Spleen (tissue), 11 donors: ENCODE measurements at regions not wholly inside any gene's neighbourhood (a gene's known extent, or its start where the extent isn't known, plus 50 kb on each side); places are given as distances from the start of the nearest gene placed in this dataset.
A peak's percentile ranks its signal among the peaks of the same experiment; 100 is the strongest.

Experiments
- DNase-seq: peaks from one replicate; pipeline ENCODE4 v3.0.0-alpha.2; 2020
- H3K27ac ChIP-seq, 8 donors: fragments of 200-600 bp; sonication (generic) in 7 of 8; 1 replicate in 4 of 8; 2 replicates in 4 of 8; pipeline versions ENCODE4 v1.5.0 to v1.8.0; 2016 to 2021; ENCODE audit warnings: inconsistent platforms in 4 of 8, mild to moderate bottlenecking in 4 of 8, moderate library complexity in 1 of 8
- H3K27me3 ChIP-seq, 7 donors: fragments of 200-600 bp; sonication (generic) in 6 of 7; replicated peaks in 1 of 7; 1 replicate in 4 of 7; 2 replicates in 3 of 7; pipeline versions ENCODE4 v1.5.0 to v1.8.0; 2016 to 2021; ENCODE audit warnings: inconsistent platforms in 3 of 7, mild to moderate bottlenecking in 1 of 7
- H3K36me3 ChIP-seq, 6 donors: fragments of 200-600 bp; sonication (generic) in 5 of 6; 1 replicate in 4 of 6; 2 replicates in 2 of 6; pipeline versions ENCODE4 v1.5.0 to v1.8.0; 2016 to 2021; ENCODE audit warnings: inconsistent platforms in 2 of 6
- H3K4me1 ChIP-seq, 6 donors: fragments of 200-600 bp; sonication (generic) in 5 of 6; 1 replicate in 3 of 6; 2 replicates in 3 of 6; pipeline versions ENCODE4 v1.5.0 to v1.8.0; 2016 to 2021; ENCODE audit warnings: inconsistent platforms in 3 of 6
- H3K4me3 ChIP-seq, 8 donors: fragments of 200-600 bp; sonication (generic) in 7 of 8; 1 replicate in 4 of 8; 2 replicates in 4 of 8; pipeline versions ENCODE4 v1.5.0 to v1.8.0; 2016 to 2021; ENCODE audit warnings: inconsistent platforms in 4 of 8, mild to moderate bottlenecking in 4 of 8, moderate library complexity in 2 of 8
- H3K9me3 ChIP-seq, 8 donors: fragments of 200-600 bp; sonication (generic) in 7 of 8; 1 replicate in 4 of 8; 2 replicates in 4 of 8; pipeline versions ENCODE4 v1.5.0 to v1.8.0; 2016 to 2021; ENCODE audit warnings: inconsistent platforms in 4 of 8
- CTCF ChIP-seq, 11 experiments: fragments of 200-600 bp in 7 of 11; fragments of 450-650 bp in 4 of 11; sonication (generic) in 4 of 11; IDR thresholded peaks in 8 of 11; conservative IDR thresholded peaks in 3 of 11; 1 replicate in 7 of 11; 2 replicates in 4 of 11; pipeline versions ENCODE4 v1.4.0 to v1.8.0; 2016 to 2021; ENCODE audit warnings: antibody characterized with exemption in 11 of 11, inconsistent platforms in 4 of 11, mild to moderate bottlenecking in 1 of 11
- POLR2A ChIP-seq, 3 donors: fragments of 450-650 bp; IDR thresholded peaks; one replicate each; pipeline ENCODE4 v1.5.1; 2017; ENCODE audit warnings: antibody characterized with exemption in 3 of 3, mild to moderate bottlenecking in 1 of 3
- POLR2AphosphoS5 ChIP-seq, 3 donors: sonication (generic); formaldehyde crosslinking; IDR thresholded peaks; one replicate each; pipeline ENCODE4 v1.5.1; 2017; ENCODE audit warnings: antibody characterized with exemption in 3 of 3
- WGBS, 5 donors: extraction: QIAGEN DNeasy Blood & Tissue Kit in 3 of 5; methylation state at CpG; one replicate each; pipeline versions ENCODE4 v1.1.5 to v1.1.7; 2013 to 2018; 5-methylcytosine and 5-hydroxymethylcytosine counted together
- intact Hi-C: fragments of 100-400 bp; cut with DNase I; formaldehyde crosslinking; loops from one replicate; pipeline ENCODE4 v1.15.0; 2023; ENCODE audit warnings: low total_unique reads
- donor health status: healthy with polysubstance abuse.
- donor health status: DM: no; HTN: no; CAD: no; lungs with moderate emphysema.
- donor health status: DM: no; HTN: no; CAD: no.
- donor health status: Bipolar disorder and iron deficiency.
- donor health status: healthy.
- donor health status: DM: no; HTN: no; CAD: no.
- donor health status: DM: yes; HTN: yes; CAD: no.

DNA sequence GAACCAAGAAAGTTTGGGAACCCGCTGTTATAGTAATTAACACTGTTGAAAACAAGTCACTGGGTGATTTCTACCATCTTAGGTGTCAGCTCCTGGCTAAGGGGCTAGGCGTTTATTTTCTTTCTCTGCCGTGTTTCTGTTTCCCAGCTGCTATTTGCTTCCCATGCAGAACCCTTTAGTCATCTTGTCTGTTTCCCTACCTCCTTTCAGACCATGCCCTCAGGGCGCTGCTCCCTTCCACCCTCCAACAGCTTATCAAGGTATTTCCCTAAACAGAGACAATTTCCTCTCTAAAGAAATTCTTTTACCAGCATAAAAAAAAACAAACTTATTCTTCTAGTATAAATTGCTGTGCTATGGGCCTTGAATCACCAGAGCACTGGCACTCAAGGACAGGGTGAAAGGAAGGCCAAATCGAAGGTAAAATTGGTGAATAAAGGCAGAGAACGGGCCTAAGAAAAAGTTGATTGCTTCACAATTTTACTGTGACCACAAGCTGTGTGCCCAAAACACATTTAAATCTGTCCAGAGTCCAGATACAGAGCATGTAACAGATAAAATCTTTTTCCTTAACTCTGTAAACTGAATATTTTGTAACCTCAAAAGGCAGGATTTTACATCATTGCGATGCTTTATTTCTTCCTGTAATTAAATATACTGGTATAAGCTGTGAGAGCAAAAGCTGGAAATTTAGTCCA lies 319.2 kb downstream of the ZNF621 start:
- intact Hi-C loops, result no loop called here
- H3K36me3 ChIP-seq, result no peaks in the 10 kb centered on the region
- peaks cover 0 to 6% (median 0%) of the 10 kb centered on the region in 6 donors for H3K4me1 ChIP-seq
- no peak overlapping the region for H3K4me3 ChIP-seq
- peak overlapping the region in 6 of 8 donors; percentile 33 to 58 (median 47) for H3K27ac ChIP-seq
- no peak for TF ChIP-seq CTCF (IDR thresholded peaks at IDR 0.05 in 8 of 11, conservative IDR thresholded peaks at IDR 0.05 in 3 of 11)
- TF ChIP-seq POLR2A (IDR thresholded peaks at IDR 0.05), result no peak
- no peak for TF ChIP-seq POLR2AphosphoS5 (IDR thresholded peaks at IDR 0.05)
- no peak for DNase-seq
- no peaks in the 10 kb centered on the region for H3K27me3 ChIP-seq
- peaks cover 0 to 9% (median 0%) of the 10 kb centered on the region in 8 donors for H3K9me3 ChIP-seq
- WGBS, 5 donors, result 65 to 81% (median 71%) methylated on average over 7 of the region's 7 CpGs

DNA sequence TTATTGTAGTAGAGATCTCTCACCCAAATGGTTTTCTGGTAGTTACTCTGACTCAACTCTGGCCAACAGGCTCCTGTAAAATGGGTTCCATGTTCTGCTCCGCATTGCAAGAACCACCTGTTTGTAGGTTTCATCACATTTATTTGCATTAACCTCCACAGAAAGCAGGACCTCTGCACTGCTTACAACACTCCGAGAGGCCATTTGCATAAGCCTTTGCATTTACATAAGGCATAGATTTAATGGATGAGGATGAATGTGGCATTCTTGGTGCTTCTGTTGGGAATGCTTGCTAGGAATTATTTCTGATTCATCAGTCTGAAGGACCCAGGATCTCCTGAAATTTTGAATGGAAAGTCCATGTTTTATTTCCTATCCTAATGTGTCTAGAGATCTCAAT lies 320.1 kb downstream of the ZNF621 start:
- H3K9me3 ChIP-seq, result peaks cover 0 to 9% (median 0%) of the 10 kb centered on the region in 8 donors
- 92 to 99% (median 95%) methylated on average over 2 of the region's 2 CpGs for WGBS, 5 donors
- intact Hi-C loops, result no loop called here
- no peak for DNase-seq
- H3K36me3 ChIP-seq, result no peaks in the 10 kb centered on the region
- H3K27me3 ChIP-seq, result no peaks in the 10 kb centered on the region
- TF ChIP-seq POLR2AphosphoS5 (IDR thresholded peaks at IDR 0.05), result no peak
- TF ChIP-seq POLR2A (IDR thresholded peaks at IDR 0.05), result no peak
- TF ChIP-seq CTCF (IDR thresholded peaks at IDR 0.05 in 8 of 11, conservative IDR thresholded peaks at IDR 0.05 in 3 of 11), result no peak
- H3K27ac ChIP-seq, result no peak overlapping the region
- H3K4me1 ChIP-seq, result peaks cover 0 to 6% (median 0%) of the 10 kb centered on the region in 6 donors
- no peak overlapping the region for H3K4me3 ChIP-seq

GRCh38 chr3:40845447-40845846 lies 320.7 kb downstream of the ZNF621 start:
- intact Hi-C loops, result no loop called here
- TF ChIP-seq POLR2A (IDR thresholded peaks at IDR 0.05), result no peak
- TF ChIP-seq CTCF (IDR thresholded peaks at IDR 0.05 in 8 of 11, conservative IDR thresholded peaks at IDR 0.05 in 3 of 11), result no peak
- no peak for TF ChIP-seq POLR2AphosphoS5 (IDR thresholded peaks at IDR 0.05)
- Histone ChIP-seq H3K4me3 (no peak overlapping the region), H3K27me3 (no peaks in the 10 kb centered on the region), H3K9me3 (peaks cover 0 to 9% (median 0%) of the 10 kb centered on the region in 8 donors), H3K27ac (no peak overlapping the region), H3K4me1 (peaks cover 0 to 6% (median 0%) of the 10 kb centered on the region in 6 donors), H3K36me3 (no peaks in the 10 kb centered on the region)
- DNase-seq, result no peak
- 93 to 100% (median 100%) methylated on average over 1 of the region's 1 CpG for WGBS, 5 donors

GRCh38 chr3:40845916-40846315 lies 321.2 kb downstream of the ZNF621 start:
- intact Hi-C loops, result no loop called here
- Histone ChIP-seq H3K27me3 (no peaks in the 10 kb centered on the region), H3K4me3 (no peak overlapping the region), H3K4me1 (peaks cover 0 to 8% (median under 1%) of the 10 kb centered on the region in 6 donors), H3K36me3 (no peaks in the 10 kb centered on the region), H3K9me3 (peaks cover 0 to 9% (median 0%) of the 10 kb centered on the region in 8 donors), H3K27ac (no peak overlapping the region)
- 36 to 53% (median 50%) methylated on average over 1 of the region's 1 CpG for WGBS, 5 donors
- DNase-seq, result no peak
- TF ChIP-seq POLR2A (IDR thresholded peaks at IDR 0.05) (no peak), CTCF (IDR thresholded peaks at IDR 0.05 in 8 of 11, conservative IDR thresholded peaks at IDR 0.05 in 3 of 11) (no peak), POLR2AphosphoS5 (IDR thresholded peaks at IDR 0.05) (no peak)
